T1000 (cell line): ENCODE measurements at regions not wholly inside any gene's neighbourhood (a gene's known extent, or its start where the extent isn't known, plus 50 kb on each side); places are given as distances from the start of the nearest gene placed in this dataset.

ENCODE experiments used
- DNase-seq: peaks from one replicate; lab custom pipeline; 2025; ENCODE audit warnings: mixed read lengths; lab: John Stamatoyannopoulos, UW

DNA sequence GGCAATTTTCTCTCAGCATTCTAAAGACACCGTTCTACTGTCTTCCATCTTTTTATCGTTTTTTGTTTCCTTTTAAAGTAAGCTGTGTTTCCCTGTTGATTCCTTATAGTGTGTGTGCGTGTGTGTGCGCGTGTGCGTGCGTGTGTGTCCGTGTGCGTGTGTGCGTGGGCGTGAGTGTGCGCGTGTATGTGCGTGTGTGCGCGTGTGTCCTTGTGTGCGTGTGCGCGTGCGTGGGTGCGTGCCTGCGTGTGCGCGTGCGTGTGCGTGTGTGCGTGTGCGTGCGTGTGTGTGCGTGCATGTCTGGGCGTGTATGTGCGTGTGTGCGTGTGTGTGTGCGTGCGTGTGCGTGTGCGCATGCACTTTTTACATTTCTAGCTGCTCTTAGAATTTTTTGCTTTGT, 1033.7 kb downstream of the BRD1 start:
- DNase-seq: no peak

DNA sequence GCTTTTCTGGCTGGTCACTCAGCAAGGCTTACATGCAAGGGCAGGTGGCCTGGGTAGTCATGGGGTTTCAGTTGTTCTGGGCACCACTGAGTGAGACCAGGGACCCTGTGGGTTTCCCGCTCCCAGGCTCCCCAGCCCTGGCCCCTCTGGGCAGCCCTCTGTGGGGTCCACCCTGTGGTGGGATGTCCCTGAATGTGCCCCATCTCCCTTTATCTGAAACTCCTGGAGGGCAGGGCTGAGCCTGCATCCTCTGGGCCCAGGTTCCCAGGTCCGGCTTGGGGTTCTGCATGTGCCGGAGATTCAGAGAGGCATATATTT, 1041.0 kb downstream of the BRD1 start:
- no peak for DNase-seq

- no peak for DNase-seq
Observed at GRCh38 chr22:48785792-48786678, 1041.6 kb downstream of the BRD1 start.

DNA sequence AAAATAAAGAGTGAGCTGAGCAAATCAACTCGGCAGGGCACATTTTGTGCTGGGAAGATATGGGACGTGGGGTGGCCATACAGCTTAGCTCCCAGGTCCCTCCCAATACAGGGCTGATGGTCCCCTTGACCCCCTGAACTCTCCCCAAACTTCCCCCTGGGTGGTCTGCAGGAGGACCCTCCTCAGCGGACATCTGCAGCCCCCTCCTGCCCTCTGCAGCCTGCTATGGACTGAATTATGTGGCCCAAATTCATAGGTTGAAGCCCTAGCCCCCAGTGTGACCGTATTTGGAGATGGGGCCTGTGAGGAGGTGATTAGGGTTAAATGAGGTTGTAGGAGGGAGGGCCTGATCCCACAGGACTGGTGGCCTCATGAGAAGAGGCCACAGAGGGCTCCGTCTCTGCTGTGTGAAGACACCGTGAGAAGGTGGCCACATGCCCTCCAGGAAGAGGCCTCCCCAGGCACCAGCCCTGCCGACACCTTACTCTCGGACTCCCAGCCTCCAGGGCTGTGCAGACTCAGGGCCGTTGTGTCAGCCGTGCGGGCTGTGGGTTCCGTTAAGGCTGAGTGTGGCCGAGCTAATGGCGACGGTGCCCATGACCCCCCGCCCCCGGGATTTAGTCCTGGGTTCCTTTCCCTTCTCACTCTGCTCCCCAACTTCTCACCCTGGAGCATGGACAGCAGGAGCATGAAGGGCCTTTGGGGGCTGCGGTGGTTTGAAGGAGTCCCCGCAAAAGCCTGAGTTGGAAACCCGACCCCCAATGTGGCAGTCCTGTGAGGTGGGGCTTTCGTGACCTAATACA, 1042.8 kb downstream of the BRD1 start:
- DNase-seq: no peak

DNA sequence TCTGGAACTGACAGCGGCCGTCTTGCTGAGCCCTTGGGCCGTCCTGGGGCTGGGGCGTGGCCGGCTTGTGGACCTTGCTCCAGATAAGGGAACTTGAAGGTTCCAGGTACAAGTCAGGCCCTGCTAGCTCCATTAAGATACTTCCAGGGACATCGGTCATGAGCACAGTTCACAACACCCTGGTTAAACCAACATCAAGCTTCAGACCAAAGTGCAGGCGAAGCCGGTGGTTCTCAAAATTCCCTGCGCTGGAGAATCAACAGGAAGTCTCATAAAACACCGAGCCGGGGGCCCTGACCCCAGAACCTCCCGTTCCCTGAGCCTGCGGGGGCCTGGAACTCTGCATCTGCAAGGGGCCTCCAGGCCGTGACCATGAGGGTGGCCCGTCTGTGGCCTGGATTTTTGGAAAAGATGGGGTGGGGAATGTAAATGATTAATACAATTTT, 1043.8 kb downstream of the BRD1 start:
- no peak for DNase-seq

DNA sequence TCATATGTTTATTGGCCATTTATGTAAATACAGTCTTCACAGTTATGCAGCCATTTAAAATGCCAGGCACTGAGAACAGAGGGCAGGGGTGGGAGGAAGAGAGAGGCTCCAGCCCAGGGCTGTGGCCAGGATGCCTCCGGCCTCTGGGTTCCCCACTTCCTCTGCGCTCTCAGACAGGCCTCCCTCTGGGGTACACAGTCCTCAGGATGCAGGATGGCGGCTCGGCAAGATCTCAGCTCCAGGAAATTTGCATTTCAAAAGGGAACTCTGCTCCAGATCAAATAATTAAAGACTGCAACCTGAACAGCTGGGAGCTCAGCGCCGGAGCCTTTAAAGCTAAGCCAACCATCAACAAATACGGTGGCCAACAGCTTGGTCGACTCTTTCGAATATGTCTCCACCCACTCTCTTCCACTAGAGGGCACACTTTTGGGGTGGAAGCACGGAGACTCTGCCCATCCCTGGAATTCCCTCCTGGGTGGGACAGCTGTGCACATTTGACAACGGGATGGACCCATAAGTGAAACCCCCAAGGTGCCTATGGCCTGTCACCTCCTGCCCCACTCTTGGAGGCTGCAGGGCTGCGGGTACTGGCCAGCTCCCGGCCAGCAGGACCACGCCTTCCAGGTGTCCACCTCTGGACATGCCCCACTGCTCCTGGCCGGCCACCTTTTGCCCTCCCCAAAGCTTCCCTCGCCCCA, 1044.7 kb downstream of the BRD1 start:
- no peak for DNase-seq

DNA sequence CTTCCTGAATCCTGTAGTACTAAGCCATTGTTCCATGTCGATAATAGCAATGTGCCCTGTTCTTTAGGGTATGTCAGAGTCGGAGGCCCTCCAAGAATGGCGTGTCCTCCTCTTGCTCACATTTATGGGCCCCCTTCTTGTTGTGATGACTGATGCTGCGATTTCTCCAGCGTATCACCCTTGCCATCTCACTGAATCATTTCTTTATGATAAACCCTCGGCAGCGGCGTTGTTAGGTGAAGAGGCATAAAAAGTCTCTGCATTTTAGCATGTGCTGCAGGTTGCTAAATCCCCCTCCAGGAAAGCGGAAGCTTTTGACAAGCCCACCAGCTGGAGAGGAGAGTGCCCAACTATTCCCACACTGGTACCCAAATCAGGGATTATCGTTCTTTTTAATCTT, 1045.3 kb downstream of the BRD1 start:
- DNase-seq: no peak

DNA sequence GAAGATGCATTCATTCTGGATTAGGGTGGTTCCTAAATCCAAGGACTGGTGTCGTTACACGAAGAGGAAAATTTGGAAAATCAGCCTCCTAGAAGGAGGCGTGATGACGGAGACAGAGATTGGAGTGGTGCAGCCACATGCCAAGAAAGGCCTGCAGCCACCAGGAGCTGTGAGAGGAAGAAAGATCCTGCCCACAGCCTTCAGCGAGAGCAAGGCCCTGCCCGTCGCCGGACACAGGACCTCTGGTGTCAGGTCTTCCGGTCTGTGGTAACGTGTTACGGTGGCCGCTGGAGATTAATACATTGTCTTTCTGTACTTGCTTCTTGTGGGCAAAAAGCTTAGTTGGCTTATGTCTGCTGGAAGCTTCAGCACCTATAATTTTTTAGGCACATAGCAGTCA, 1045.8 kb downstream of the BRD1 start:
- no peak for DNase-seq

DNA sequence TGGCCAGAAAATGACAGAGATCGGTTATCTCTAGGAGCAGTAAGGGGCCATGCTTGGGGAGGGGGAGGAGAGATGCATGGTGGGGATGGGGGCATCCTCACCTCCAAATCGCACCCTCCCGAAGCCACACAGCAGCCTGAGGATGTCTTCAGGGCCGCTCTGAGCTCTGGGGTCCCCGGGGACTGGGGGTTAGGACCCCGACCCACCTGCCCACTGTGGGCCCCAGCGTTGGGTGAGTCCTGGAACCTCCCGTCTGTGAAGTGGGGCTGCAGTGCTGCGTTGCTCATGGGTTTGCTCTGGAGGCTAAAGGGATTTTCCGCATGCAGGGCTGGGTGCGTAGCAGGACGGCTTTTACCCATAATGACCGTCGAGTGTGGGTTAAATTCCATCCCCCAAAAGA, 1046.3 kb downstream of the BRD1 start:
- no peak for DNase-seq

DNA sequence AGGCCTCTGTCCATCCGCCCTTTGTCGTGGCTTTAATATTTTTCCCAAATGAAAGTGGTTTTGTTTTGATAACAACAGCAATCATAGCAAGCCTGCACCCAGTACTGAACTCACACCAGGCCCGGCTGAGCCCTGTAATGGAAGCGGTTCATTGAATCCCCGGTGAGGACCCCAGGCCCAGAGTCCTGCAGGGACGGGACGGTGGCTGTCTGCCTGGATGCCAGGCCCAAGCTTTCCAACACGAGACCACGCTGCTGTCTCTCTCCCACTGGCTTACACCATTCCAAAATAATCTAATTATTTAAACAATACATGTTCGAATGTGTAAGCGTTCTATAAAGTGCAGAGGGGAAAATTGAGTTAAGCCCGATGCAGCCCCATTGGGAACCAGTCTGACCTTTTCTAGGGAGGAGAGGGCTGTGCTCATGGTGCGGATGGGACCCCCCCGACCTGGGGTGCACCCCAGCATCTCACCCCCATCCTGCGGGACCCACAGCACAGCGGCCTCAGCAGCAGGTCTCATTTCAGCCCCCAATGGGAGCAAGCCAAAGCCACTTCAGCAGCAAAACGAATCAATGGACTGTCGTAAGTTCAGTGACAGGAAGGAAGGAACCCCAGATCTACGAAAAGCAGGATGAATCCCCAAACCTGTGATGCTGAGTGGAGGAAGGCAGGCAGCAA, 1046.9 kb downstream of the BRD1 start:
- DNase-seq: no peak

GRCh38 chr22:48779661-48780596, 1047.7 kb downstream of the BRD1 start:
- DNase-seq: no peak

- DNase-seq: no peak
Observed at GRCh38 chr22:48779211-48779643, 1048.4 kb downstream of the BRD1 start.

GRCh38 chr22:48778308-48779195, 1049.1 kb downstream of the BRD1 start:
- DNase-seq: no peak

GRCh38 chr22:48772286-48772907, 1055.3 kb downstream of the BRD1 start:
- no peak for DNase-seq

DNA sequence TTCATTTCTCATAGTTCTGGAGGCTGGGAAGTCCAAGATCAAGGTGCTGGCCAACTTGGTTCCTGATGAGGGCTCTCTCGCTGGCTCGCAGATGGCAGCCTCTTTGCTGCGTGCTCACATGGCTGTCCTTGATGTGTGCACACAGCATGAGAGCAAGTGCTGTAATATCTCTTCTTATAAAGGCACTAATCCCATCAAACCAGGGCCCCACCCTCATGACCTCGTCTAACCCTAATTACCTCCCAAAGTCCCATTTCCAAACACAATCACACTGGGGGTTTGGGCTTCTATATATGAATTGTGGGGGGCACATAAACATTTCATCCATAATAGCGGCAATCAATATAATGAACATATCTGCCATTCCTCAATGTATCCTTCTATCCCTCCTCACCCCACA, 1062.1 kb downstream of the BRD1 start:
- no peak for DNase-seq

- DNase-seq: no peak
Observed at GRCh38 chr22:48761546-48761945, 1066.1 kb downstream of the BRD1 start.

GRCh38 chr22:48760481-48761390, 1066.9 kb downstream of the BRD1 start:
- no peak for DNase-seq
